ENCODE measurements at regions not wholly inside any gene's neighbourhood (a gene's known extent, or its start where the extent isn't known, plus 50 kb on each side); places are given as distances from the start of the nearest gene placed in this dataset.

- TF ChIP-seq POLR2A (IDR thresholded peaks at IDR 0.05) = no peak
- TF ChIP-seq, protein P1, sequence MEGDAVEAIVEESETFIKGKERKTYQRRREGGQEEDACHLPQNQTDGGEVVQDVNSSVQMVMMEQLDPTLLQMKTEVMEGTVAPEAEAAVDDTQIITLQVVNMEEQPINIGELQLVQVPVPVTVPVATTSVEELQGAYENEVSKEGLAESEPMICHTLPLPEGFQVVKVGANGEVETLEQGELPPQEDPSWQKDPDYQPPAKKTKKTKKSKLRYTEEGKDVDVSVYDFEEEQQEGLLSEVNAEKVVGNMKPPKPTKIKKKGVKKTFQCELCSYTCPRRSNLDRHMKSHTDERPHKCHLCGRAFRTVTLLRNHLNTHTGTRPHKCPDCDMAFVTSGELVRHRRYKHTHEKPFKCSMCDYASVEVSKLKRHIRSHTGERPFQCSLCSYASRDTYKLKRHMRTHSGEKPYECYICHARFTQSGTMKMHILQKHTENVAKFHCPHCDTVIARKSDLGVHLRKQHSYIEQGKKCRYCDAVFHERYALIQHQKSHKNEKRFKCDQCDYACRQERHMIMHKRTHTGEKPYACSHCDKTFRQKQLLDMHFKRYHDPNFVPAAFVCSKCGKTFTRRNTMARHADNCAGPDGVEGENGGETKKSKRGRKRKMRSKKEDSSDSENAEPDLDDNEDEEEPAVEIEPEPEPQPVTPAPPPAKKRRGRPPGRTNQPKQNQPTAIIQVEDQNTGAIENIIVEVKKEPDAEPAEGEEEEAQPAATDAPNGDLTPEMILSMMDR (IDR thresholded peaks at IDR 0.05) = no peak
- Histone ChIP-seq H3K27me3 (no peaks in the 10 kb centered on the region), H3K4me1 (no peaks in the 10 kb centered on the region), H3K9me3 (no peaks in the 10 kb centered on the region), H3K4me3 (replicated peaks in 1 of 3) (no peak overlapping the region), H3K36me3 (no peaks in the 10 kb centered on the region), H3K27ac (no peak overlapping the region)
- intact Hi-C loops (cut with DNase I) = no loop called here
- DNase-seq = no peak
Measured at GRCh38 chr3:106746286-106746685, 631.0 kb upstream of the CCDC54 start.

- Histone ChIP-seq H3K4me3 (replicated peaks in 1 of 3) (no peak overlapping the region), H3K4me1 (no peaks in the 10 kb centered on the region), H3K36me3 (no peaks in the 10 kb centered on the region), H3K27me3 (no peaks in the 10 kb centered on the region), H3K9me3 (no peaks in the 10 kb centered on the region), H3K27ac (no peak overlapping the region)
- no peak for DNase-seq
- WGBS, 2 donors = 83 to 88% methylated on average over 8 of the region's 8 CpGs
- intact Hi-C loops (cut with DNase I) = no loop called here
- TF ChIP-seq, protein P1 (IDR thresholded peaks at IDR 0.05) = no peak
- TF ChIP-seq POLR2A (IDR thresholded peaks at IDR 0.05) = no peak
Measured at GRCh38 chr3:106748472-106749262, 628.6 kb upstream of the CCDC54 start.

DNA sequence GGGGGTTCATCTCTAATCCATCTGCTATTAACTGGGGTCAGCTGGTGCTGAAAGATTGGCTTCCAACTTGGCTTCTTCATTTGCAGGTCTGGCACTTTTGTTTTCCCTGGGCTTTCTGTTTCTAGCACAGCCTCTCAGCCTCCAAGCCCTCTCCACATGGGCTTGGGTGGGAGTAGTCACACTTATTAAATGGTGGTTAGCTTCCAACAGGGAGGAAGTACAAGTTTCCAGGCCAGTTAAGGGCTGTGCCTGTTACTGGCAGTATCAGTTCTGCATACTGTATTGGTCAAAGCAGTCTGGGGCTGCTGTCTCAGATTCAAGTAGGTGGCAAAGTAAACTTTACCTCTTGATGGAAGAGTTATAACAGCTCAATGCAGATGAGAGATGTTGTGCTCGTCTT is 627.1 kb upstream of the CCDC54 start:
- no peaks in the 10 kb centered on the region for H3K4me1 ChIP-seq
- no peaks in the 10 kb centered on the region for H3K27me3 ChIP-seq
- TF ChIP-seq, protein P1 (IDR thresholded peaks at IDR 0.05) = no peak
- no peak for TF ChIP-seq POLR2A (IDR thresholded peaks at IDR 0.05)
- H3K9me3 ChIP-seq = no peaks in the 10 kb centered on the region
- no peak overlapping the region for H3K27ac ChIP-seq
- DNase-seq = no peak
- intact Hi-C loops (cut with DNase I) = no loop called here
- no peaks in the 10 kb centered on the region for H3K36me3 ChIP-seq
- 29 to 43% methylated on average over 1 of the region's 1 CpG for WGBS, 2 donors
- H3K4me3 ChIP-seq (replicated peaks in 1 of 3) = no peak overlapping the region

DNA sequence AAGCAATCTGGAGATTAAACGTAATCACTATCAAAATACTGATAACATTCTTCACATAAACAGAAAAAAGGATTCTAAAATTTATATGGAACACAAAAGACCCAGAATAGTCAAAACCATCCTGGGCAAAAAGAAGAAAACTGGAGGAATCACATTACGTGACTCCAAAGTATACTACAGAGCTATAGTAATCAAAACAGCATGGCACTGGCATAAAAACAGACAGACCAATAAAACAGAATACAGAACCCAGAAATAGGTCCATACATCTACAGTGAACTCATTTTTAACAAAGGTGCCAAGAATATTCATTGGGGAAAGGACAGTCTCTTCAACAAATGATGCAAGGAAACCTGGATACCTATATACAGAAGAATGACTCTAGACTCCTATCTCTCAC is 621.9 kb upstream of the CCDC54 start:
- DNase-seq = no peak
- 86 to 90% methylated on average over 2 of the region's 2 CpGs for whole genome bisulfite sequencing, 2 donors
- Histone ChIP-seq H3K4me3 (replicated peaks in 1 of 3) (no peak overlapping the region), H3K27ac (no peak overlapping the region), H3K9me3 (no peaks in the 10 kb centered on the region), H3K4me1 (no peaks in the 10 kb centered on the region), H3K36me3 (no peaks in the 10 kb centered on the region), H3K27me3 (no peaks in the 10 kb centered on the region)
- intact Hi-C loops (cut with DNase I) = no loop called here
- TF ChIP-seq, protein P1 (IDR thresholded peaks at IDR 0.05) = no peak
- no peak for TF ChIP-seq POLR2A (IDR thresholded peaks at IDR 0.05)

- intact Hi-C loops (cut with DNase I) = no loop called here
- no peak for DNase-seq
- Histone ChIP-seq H3K36me3 (no peaks in the 10 kb centered on the region), H3K9me3 (no peaks in the 10 kb centered on the region), H3K4me3 (replicated peaks in 1 of 3) (no peak overlapping the region), H3K27ac (no peak overlapping the region), H3K27me3 (no peaks in the 10 kb centered on the region), H3K4me1 (no peaks in the 10 kb centered on the region)
- WGBS, 2 donors = 84 to 89% methylated on average over 3 of the region's 3 CpGs
- no peak for TF ChIP-seq POLR2A (IDR thresholded peaks at IDR 0.05)
- TF ChIP-seq, protein P1 (IDR thresholded peaks at IDR 0.05) = no peak
Measured at GRCh38 chr3:106756901-106757300, 620.3 kb upstream of the CCDC54 start.
